Activated T-cell treated with anti-CD3 and anti-CD28 coated beads, Interleukin-2, amount 50 U/mL, for 72 hours (primary cell): ENCODE measurements at regions not wholly inside any gene's neighbourhood (a gene's known extent, or its start where the extent isn't known, plus 50 kb on each side); places are given as distances from the start of the nearest gene placed in this dataset.

Experiments
- ATAC-seq, 2 donors: fragments of 150-1000 bp; cut with Tn5 transposase; replicated peaks in 1 of 2; 2 replicates each; pipeline ENCODE4 v1.10.0; 2021; ENCODE audit warnings: moderate library complexity in 2 of 2, mild to moderate bottlenecking in 1 of 2
- DNase-seq, 2 donors: peaks; one replicate each; pipeline ENCODE4 v3.0.0; 2021 to 2022; ENCODE audit warnings: mixed read lengths in 1 of 2
- H3K27ac Mint-ChIP-seq: one replicate; pipeline ENCODE4 v1.8.0; 2022; ENCODE audit warnings: mild to moderate bottlenecking, moderate library complexity, mixed read lengths
- H3K27me3 Mint-ChIP-seq: one replicate; pipeline ENCODE4 v1.8.0; 2022; ENCODE audit warnings: low read depth, mixed read lengths
- H3K36me3 Mint-ChIP-seq, 2 donors: one replicate each; pipeline ENCODE4 v1.8.0; 2022; ENCODE audit warnings: mixed read lengths in 2 of 2, mild to moderate bottlenecking in 1 of 2; ENCODE audit not compliant: insufficient read depth in 2 of 2
- H3K4me1 Mint-ChIP-seq: one replicate; pipeline ENCODE4 v1.8.0; 2022; ENCODE audit warnings: low read depth, mixed read lengths
- H3K4me3 Mint-ChIP-seq, 2 donors: one replicate each; pipeline ENCODE4 v1.8.0; 2022; ENCODE audit warnings: mild to moderate bottlenecking in 2 of 2, mixed read lengths in 2 of 2, moderate library complexity in 2 of 2
- H3K9me3 Mint-ChIP-seq, 2 donors: one replicate each; pipeline ENCODE4 v1.8.0; 2022; ENCODE audit warnings: mixed read lengths in 2 of 2

DNA sequence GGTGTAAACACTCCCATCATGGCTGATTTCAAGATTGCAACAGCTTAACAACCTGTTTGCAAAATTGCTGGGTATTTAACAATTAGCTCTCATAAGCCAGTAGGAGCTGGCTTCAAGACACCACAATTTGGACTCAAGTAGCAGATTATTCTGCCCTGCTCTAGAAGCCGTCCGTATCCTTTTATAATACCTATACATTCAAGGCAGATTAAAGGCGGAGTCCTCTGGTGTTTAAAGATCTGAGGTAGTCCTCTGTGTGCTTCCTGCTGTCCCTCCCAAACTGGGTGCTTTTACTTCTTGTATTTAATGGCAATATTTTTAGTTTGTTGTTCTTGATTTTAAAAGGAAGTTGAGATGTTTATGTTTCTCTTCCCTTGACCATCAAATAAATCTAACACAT, 62.2 kb upstream of the SOX4 start:
- DNase-seq (no peak), ATAC-seq (no peak)
- H3K9me3 Mint-ChIP-seq = peaks cover 0 to 3% of the 10 kb centered on the region in 2 donors
- H3K4me3 Mint-ChIP-seq = no peak overlapping the region
- H3K4me1 Mint-ChIP-seq = no peaks in the 10 kb centered on the region
- no peaks in the 10 kb centered on the region for H3K36me3 Mint-ChIP-seq
- H3K27ac Mint-ChIP-seq = no peak overlapping the region
- H3K27me3 Mint-ChIP-seq = no peaks in the 10 kb centered on the region

DNA sequence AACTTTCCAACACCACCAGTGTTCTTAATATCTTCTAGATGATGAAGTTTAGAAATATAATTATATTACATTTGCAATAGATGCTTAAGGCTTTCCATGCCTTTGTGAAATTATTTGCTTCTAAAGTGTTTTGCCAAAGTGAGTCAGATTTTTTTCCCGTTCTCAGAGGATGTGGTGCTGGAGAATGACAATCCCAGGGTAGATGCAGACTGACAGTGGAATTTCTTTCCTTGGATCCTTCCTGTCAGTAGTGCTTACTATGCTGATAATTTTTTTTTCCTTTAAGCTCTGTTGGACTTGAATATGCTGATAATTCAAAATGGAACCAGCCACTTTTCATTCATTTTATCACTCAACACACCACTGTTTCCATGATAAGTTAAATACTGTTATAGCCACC, 59.9 kb upstream of the SOX4 start:
- Mint-ChIP-seq H3K4me1 (no peaks in the 10 kb centered on the region), H3K9me3 (peaks cover 0 to 3% of the 10 kb centered on the region in 2 donors), H3K4me3 (no peak overlapping the region), H3K27ac (no peak overlapping the region), H3K36me3 (no peaks in the 10 kb centered on the region), H3K27me3 (peaks cover 4% of the 10 kb centered on the region)
- ATAC-seq (no peak), DNase-seq (no peak)

DNA sequence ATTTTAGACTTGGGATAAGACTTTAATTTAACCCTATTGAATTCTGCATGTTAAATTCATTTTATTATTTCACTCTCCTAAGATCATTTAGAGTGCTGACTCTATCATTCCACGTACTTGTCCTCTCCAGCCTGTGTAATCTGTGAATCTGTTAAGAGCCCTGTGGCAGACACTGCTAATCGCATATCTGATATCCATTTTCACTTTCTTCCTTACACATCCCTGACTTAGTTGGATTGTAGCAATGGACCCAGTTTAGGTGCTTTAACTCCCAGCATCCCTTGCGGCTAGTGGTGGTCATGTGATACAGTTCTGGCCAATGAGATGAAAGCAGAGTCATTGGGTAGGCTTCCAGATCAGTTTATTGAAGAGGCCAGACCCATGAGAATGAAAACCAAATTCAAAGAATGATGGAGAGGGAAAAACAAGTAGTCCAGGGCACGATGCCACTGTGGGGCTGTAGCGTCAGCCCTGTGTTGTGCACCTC, 57.2 kb upstream of the SOX4 start:
- no peak for DNase-seq
- Mint-ChIP-seq H3K27ac (no peak overlapping the region), H3K9me3 (peaks cover 0 to 3% of the 10 kb centered on the region in 2 donors), H3K27me3 (peaks cover 16% of the 10 kb centered on the region), H3K4me3 (no peak overlapping the region), H3K36me3 (no peaks in the 10 kb centered on the region), H3K4me1 (no peaks in the 10 kb centered on the region)
- ATAC-seq = no peak

DNA sequence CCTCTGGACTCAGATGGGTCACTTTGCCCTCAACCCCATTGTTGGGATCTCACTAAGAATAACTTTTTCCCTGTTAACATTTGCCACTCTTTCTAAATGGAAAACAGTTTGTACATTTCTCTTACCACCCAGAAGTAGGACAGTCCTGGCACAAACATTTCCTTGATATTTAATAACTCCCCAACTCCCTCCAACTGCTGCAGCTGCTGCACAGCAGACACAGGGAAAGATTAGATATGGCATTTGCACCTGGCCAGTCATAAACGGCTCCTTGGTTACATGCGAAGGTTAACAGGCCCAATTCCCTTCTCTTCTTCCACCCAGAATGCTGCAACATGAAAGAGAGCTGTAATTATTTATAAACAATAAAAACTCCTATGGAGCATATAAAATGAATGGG, 55.9 kb upstream of the SOX4 start:
- H3K27ac Mint-ChIP-seq = no peak overlapping the region

DNA sequence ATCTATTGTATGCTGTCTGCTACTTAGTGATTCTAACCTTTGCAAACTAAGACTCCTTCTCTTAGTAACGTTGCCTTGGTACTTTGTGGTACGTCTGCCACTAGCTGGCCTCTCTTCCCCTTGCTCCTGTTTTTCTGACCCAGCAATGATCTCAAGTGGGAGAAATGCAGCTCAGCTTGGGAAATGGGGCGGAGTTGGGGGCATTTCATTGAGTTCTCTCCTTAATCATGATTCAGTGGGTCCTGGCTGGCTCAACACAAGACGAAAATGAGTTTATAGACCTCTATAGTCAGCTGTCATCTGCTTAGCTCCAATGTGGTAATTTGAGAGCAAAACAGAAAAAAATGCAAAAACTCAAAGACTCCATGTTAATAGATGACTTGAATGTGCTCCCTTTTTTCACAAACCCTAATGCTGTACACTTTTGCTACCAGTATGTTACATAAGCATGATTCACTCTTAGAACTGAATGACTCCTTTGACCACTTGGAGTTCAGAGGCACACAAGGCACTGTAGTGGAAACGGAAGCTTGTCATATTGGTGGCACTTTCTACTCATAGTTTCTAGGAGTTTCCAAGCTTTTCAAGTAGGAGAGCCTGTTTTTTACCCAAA, 55.3 kb upstream of the SOX4 start:
- peaks cover 16% of the 10 kb centered on the region for H3K27me3 Mint-ChIP-seq

More for the DNA sequence above, 55.9 kb upstream of the SOX4 start:
- Mint-ChIP-seq H3K9me3 (peaks cover 0 to 3% of the 10 kb centered on the region in 2 donors), H3K27me3 (peaks cover 16% of the 10 kb centered on the region), H3K36me3 (no peaks in the 10 kb centered on the region), H3K4me1 (no peaks in the 10 kb centered on the region), H3K4me3 (no peak overlapping the region)
- ATAC-seq = no peak
- no peak for DNase-seq

DNA sequence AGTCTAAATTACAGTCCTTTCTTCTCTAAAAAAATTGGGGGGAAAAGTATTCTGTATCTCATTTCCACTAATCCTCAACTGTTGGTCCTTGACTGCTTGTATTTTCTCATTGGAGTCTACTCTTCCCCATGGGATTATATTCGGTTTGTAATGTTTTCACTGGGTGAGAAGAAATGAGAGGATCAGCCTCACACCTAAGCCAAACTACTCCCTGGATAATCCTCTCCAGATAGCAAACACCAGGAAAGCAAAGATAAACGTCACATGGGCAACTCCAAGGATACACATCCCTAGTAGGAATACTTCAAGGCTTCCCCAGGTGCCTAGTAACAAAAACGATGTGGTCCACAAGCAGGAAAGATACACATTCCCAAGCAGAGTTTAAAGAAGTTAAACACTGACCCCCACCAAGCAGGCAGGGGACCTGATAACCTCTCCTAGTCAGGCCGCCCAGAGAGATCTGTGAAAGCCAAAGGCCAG, 53.9 kb upstream of the SOX4 start:
- H3K27ac Mint-ChIP-seq = no peak overlapping the region
- peaks cover 0 to 3% of the 10 kb centered on the region in 2 donors for H3K36me3 Mint-ChIP-seq
- DNase-seq (no peak), ATAC-seq (no peak)
- no peaks in the 10 kb centered on the region for H3K4me1 Mint-ChIP-seq
- peaks cover 4% of the 10 kb centered on the region in 2 donors for H3K9me3 Mint-ChIP-seq
- H3K4me3 Mint-ChIP-seq = no peak overlapping the region
- H3K27me3 Mint-ChIP-seq = peaks cover 19% of the 10 kb centered on the region

More for the DNA sequence above, 55.3 kb upstream of the SOX4 start:
- Mint-ChIP-seq H3K4me1 (no peaks in the 10 kb centered on the region), H3K27ac (no peak overlapping the region), H3K9me3 (peaks cover 1 to 3% of the 10 kb centered on the region in 2 donors), H3K36me3 (no peaks in the 10 kb centered on the region), H3K4me3 (no peak overlapping the region)
- ATAC-seq (peak in 1 of 2 donors; percentile 63), DNase-seq (no peak)
